Activated CD8-positive, alpha-beta memory T cell treated with anti-CD3 and anti-CD28 coated beads for 4 hours (primary cell): ENCODE measurements at regions not wholly inside any gene's neighbourhood (a gene's known extent, or its start where the extent isn't known, plus 50 kb on each side); places are given as distances from the start of the nearest gene placed in this dataset.
"Not testable (repeated sequence)": the region's sequence is repeated elsewhere in the genome, so short reads cannot be mapped to it uniquely, and the experiment has no call there.

Source experiments
- DNase-seq, 2 donors: peaks; one replicate each; pipeline ENCODE4 v3.0.0-alpha.2; 2020; ENCODE audit warnings: low read depth in 2 of 2

GRCh38 chr2:89222063-89222732 is 530.7 kb downstream of the RPIA start:
- not testable (repeated sequence) for DNase-seq

GRCh38 chr2:89224803-89225202 is 533.3 kb downstream of the RPIA start:
- not testable (repeated sequence) for DNase-seq

- not testable (repeated sequence) for DNase-seq
Observed at GRCh38 chr2:89229979-89230378, 538.5 kb downstream of the RPIA start.

- not testable (repeated sequence) for DNase-seq
Observed at GRCh38 chr2:89231241-89231640, 539.8 kb downstream of the RPIA start.

- DNase-seq, result not testable (repeated sequence)
Observed at GRCh38 chr2:89233931-89234330, 542.5 kb downstream of the RPIA start.

GRCh38 chr2:89234818-89235466 is 543.5 kb downstream of the RPIA start:
- not testable (repeated sequence) for DNase-seq

GRCh38 chr2:89236832-89237450 is 545.5 kb downstream of the RPIA start:
- not testable (repeated sequence) for DNase-seq

- DNase-seq, result not testable (repeated sequence)
Observed at GRCh38 chr2:89237783-89238182, 546.3 kb downstream of the RPIA start.

- not testable (repeated sequence) for DNase-seq
Observed at GRCh38 chr2:89243114-89243700, 551.7 kb downstream of the RPIA start.

- DNase-seq, result not testable (repeated sequence)
Observed at GRCh38 chr2:89244407-89244806, 552.9 kb downstream of the RPIA start.

- DNase-seq, result not testable (repeated sequence)
Observed at GRCh38 chr2:89245478-89245877, 554.0 kb downstream of the RPIA start.

GRCh38 chr2:89246027-89246426 is 554.6 kb downstream of the RPIA start:
- not testable (repeated sequence) for DNase-seq

GRCh38 chr2:89246620-89247019 is 555.1 kb downstream of the RPIA start:
- DNase-seq, result not testable (repeated sequence)

- DNase-seq, result not testable (repeated sequence)
Observed at GRCh38 chr2:89255013-89255412, 563.5 kb downstream of the RPIA start.

GRCh38 chr2:89273443-89273842 is 582.0 kb downstream of the RPIA start:
- DNase-seq, result not testable (repeated sequence)

- not testable (repeated sequence) for DNase-seq
Observed at GRCh38 chr2:89280536-89280935, 589.1 kb downstream of the RPIA start.

GRCh38 chr2:89286448-89287080 is 595.1 kb downstream of the RPIA start:
- DNase-seq, result not testable (repeated sequence)

GRCh38 chr2:89287084-89287483 is 595.6 kb downstream of the RPIA start:
- not testable (repeated sequence) for DNase-seq

GRCh38 chr2:89291717-89292298 is 600.3 kb downstream of the RPIA start:
- not testable (repeated sequence) for DNase-seq

- not testable (repeated sequence) for DNase-seq
Observed at GRCh38 chr2:89293399-89293798, 601.9 kb downstream of the RPIA start.

- not testable (repeated sequence) for DNase-seq
Observed at GRCh38 chr2:89294335-89294734, 602.9 kb downstream of the RPIA start.
